NCI-H2171 (cell line): ENCODE measurements at regions not wholly inside any gene's neighbourhood (a gene's known extent, or its start where the extent isn't known, plus 50 kb on each side); places are given as distances from the start of the nearest gene placed in this dataset.

Experiments used
- DNase-seq: peaks from one replicate; lab custom pipeline; 2025; lab: John Stamatoyannopoulos, UW

GRCh38 chr2:111652038-111652437, 232.0 kb downstream of the ANAPC1 start:
- no peak for DNase-seq

- no peak for DNase-seq
Observed at GRCh38 chr2:111652681-111653080, 231.3 kb downstream of the ANAPC1 start.

- DNase-seq: no peak
Observed at GRCh38 chr2:111653103-111653624, 230.8 kb downstream of the ANAPC1 start.

GRCh38 chr2:111653913-111654312, 230.1 kb downstream of the ANAPC1 start:
- DNase-seq: no peak

DNA sequence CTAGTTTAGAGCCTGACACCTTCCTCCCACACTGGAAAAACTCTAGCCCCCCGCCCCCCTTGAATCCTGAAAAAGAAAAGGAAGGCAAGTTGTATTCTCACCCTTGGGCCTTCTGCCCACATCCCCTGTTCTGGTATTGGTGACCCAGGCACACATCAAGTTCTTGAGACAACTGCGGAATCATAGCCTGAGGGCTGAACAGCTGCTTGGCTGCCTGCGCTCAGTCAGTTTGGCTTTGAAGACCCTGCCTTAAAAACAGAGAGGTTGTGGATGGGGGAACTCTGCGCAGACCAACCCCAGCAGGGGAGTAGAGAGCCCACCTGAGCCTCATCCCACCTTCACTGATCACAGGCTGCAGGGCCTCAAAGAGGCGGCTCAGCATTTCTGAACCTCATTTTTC, 229.2 kb downstream of the ANAPC1 start:
- DNase-seq: no peak

DNA sequence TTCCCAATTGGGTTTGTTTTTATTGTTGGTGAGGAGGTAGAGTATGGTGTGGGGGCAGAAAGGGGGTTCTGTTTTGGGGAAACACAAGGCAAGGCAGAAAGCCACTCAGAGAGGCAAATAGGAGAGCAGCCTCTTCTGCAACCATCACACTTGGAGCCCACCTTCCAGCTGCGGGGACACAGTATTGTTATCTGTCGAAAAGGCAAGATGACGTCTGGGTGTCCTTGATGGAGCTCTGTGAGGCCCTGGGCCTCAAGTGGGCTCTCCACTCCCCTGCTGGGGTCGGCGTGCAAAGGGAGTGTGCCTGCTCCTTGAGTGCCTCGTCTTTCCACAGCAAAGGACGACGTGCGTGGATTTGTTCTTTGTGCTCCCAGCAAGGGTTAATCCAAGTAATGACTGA, 227.6 kb downstream of the ANAPC1 start:
- DNase-seq: no peak

- DNase-seq: no peak
Observed at GRCh38 chr2:111656894-111657293, 227.1 kb downstream of the ANAPC1 start.

DNA sequence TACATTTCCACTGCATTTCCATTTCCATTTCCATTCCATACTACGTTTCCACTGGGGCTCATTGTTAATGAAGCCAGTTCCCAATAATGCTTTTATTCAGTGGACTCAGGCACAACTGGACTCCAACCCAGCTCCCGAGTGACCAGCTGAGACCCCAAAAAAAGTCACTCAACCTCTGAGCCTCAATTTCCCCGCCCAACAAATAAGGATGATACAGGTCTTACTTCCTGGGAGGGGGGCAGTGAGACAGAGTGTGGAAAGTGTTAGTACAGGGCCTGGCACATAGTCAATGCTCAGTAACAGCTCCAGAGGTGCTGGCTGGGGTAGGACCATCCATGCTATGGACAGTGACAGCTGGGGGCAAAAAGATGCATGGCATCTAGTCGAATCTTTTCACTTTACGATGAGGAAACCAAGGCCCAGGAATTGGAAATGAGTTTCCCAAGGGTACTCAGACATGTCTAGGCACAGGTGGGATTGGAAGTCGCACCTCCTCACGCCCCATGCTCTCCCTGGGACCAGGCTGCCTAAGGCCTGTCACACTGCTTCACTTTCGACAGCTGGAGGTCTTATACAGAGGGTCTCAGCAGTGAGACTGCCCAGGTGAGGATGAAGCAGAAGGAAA, 226.5 kb downstream of the ANAPC1 start:
- no peak for DNase-seq

DNA sequence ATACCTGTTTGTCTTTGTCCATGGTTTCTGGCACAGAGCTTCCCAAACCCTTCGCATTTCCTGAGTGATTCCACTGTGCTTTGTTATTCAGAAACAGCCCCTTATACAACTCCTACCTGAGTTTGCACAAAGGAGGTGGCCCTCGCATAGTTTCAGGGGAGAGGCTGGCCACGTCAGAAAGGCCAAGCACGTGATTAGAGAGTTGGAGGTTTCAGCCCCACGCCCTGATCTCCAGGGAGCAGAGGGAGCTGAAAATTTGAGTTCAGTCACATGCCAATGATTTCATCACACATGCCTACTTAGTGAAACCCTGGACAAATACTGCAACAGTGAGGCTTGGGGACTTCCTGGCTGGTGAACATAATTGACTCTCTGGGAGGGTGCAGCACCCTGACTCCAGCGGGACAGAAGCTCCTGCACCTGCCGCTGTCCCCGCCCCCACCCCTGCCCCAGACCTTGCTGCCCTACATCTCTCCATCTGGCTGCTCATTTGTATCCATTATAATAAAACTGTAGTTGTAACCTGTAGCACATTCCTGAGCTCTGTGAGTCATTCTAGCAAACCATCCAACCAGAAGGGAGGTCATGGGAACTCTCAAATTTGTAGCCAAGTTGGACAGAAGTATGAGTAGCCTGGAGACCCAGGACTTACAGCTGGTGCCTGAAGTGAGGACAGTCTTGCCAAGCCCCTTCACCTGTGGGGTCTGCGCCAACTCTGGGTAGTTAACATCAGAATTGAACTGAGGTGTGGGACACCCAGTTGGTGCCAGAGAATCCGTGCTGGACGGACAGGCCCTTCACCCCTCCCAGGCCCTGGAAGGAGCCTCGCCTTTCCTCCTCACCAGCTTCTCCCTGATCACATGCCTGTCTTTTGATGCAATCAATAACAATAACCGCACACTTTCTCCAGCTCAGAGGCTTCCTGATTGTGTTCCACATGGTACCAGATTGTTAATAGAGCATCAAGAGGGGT, 224.3 kb downstream of the ANAPC1 start:
- no peak for DNase-seq

DNA sequence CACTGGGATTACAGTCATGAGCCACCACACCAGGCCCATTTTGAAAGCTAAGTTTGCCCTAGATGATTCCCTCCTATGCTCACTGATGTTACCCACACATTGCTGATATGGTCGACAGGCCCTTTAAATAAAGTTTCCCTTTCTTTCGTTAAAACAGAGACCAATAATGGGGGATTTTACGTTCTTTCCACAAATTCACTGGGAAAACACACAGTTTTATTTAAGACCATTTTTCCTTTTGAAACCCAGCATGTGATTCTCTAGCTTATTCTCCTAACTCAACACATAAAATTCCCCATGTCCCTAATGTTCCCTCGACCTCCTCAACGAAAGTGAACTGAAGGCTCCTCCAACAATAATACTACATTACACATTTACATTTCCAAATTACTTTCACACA, 223.2 kb downstream of the ANAPC1 start:
- DNase-seq: no peak

DNA sequence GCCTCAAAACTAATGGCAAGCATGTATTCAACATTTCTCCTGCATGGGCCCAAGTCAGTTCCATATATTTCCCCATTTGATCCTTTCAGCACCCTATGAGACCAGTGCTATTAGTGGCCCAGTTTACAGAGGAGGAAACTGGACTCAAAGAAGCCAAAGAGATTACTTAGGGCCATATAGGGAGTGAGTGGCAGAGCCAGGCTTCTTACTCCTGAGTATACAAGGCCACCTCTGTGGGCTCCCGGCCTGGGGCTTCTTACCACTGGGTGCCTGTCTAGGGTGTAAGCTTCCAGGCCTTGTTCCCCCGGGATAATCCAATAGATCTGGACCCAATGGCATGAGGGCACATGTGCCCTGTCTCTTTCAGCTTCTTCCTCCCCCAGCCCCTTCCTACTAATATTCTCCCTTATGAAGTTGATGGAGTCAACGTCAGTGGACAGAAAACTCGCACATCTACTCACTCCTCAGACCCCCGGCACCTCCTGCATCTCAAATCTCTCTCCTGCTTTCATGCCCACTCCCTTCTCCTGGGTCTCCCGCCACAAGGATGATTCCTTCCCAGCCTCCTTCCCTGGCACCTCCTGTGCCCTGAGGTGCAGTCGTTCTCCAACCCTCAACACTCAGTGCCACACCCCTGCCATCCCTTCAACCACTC, 222.6 kb downstream of the ANAPC1 start:
- no peak for DNase-seq

DNA sequence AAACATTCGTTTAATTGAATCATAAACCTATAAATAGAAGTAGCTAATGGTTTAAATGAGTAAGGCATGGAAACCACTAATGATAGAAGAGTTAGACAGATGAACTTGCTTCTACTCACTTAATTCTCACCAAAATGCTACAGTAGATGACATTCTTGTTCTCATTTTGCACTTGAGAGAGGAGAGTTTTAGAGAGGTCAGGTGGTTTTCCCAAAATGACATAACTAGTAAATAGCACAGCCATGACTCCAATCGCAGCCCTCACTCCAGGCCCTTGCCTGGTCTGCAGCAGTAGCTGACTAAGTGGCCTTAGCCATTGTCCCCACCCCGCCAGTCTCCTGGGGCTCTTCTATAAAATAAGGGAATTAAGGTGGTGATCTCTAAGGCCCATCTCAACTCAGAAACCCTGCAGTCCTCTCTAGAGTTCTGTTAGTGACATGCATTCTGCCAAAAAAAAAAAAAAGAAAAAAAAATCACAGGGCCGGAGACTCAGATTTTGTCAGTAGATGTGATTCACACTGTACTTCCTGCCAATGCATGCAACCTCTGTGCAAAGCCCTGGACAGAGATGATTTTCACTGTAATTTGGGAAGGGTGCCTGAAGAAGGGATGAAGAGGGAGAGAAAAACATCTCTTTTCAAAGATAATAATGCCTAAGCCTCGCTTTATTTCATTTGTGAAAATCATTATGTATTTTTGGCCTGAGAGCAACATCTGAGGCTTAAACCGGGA, 221.8 kb downstream of the ANAPC1 start:
- no peak for DNase-seq

DNA sequence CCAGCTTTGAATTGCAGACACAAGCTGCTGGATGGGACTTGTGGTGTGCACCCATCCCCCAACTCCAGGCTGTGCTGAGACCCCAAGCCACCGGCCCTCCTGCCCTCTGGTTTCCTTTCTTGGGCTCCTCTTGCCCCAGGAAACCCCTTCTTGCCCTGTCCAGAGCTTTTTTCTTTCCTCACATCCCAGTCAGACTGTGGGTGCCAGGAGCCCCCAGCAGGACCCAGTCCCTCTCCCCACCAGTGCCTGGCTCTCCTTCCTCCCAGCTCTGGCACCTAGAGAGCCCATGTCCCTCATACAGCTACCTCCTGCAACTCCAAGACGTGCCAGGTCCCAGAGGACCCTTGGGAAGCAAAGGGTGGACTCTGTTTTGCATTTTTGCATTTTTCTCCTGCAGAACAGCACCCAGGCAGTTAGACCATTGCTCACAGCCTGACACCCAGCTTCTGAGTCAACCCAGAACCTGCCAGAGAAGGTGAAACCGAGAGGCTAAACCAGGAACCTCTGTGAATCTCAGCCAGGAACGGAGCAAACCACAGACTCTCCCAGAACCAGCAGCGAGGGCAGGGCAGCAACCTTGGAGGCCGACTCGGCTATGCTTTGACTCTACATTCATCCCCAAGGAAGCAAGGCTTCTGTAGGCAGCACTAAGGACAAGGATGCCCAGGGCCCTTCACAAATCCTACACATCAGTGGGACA, 221.1 kb downstream of the ANAPC1 start:
- no peak for DNase-seq

DNA sequence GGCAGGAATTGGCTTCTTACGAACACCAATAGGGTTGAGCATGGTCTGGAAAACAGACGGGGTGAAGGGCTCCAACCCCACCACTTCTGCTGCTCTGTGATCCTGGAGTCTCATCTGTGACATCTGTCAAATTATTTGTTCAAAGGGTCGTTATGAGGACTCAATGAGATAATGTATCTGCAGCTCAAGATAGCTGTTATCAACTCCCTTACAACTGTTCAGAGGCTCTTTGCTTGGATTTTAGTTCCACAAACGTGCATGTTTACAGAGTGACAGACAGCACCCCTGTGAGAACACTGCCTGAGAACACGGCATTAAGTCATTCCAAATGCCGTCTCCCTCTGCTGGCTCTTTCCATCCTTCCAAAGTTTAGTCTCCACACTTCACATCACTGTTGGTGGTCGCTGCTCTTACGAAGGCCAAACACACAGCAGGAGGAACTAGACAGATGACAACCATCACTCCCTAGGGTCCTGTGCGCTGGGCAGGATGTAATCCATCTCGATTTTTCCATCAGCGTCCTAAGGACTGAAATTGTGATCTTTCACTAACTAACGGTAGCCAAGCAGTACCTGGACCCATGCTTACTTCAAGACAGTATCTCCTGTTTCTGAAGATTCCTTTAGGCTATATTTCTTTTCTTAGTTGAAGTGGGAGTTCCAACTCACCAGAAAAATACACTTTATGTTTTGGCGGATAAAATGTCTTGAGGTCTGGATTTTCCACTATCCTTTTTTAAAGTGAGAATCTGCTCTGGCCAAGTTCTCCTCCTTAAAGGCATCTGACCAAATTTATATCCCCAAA, 220.3 kb downstream of the ANAPC1 start:
- DNase-seq: no peak

DNA sequence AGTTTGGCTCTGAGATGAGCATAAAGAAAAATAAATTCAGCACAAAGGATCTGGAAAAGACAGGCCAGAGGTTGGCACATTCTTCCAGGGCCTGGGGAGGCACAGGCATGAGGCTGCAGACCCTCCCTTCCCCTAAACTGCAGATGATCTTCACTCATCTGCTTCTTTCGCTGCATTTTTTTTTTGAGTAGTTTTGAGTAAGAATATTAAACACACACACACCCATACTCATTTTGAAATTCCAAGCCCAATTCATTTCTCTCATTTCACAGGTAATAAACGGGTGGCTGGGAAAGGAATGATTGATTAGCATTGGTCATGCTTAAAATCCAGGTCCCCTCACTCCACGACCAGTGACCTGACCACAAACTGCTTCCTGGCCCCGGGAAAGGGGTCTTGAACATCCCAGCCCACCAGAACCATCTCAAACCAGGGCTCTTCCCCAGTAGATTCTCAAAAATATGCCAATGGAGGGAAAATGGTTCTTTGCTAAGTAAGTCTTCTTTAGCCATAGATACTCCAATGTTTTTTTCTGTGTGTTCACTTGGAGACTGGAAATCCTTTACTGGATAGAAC, 219.6 kb downstream of the ANAPC1 start:
- no peak for DNase-seq

DNA sequence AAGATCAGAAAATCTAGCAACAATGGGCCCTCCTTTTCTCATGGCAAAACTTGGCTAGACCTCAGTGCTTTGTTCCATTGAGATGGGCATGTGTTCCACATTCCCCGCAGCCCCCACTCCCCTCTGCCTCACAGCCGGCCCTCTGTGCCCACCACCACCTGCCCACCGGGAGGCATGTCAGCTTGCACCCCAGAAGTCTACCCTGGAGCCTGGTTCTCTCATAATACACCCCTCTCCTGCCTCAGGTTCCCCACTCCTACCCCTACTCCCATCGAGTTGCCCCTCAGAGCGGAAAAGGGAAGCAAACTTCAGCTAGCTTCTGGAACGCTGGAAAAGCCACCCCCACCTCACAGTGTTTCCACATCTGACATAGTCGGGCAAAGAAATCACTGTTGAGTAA, 219.0 kb downstream of the ANAPC1 start:
- DNase-seq: no peak

DNA sequence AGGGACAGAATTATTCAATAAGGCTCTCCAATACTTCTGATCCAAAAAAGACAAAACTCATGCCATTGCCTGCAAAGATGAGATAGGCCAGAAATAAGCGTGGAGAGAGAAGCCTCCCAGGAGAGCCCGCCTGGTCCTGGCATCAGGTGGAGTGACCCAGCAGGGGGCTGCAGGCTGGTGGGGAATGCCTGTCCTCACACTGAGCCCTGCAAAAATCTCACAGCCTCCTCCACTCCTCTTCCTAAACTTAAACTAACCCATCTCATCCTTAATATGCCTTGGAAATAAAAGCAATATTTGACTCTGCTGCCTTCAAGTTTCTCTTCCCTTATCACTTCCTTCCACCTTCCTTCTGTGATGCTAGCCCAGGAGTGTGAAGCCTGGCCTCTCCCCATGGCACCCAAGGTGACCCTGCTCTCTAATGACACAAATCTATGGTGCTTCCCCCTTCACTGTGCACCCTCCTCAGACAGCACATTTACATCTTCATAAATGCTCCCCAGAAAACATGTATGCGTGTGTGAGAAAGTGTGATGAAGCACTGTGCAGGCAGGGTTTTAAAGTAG, 218.4 kb downstream of the ANAPC1 start:
- DNase-seq: no peak

- DNase-seq: no peak
Observed at GRCh38 chr2:111666160-111666559, 217.8 kb downstream of the ANAPC1 start.

DNA sequence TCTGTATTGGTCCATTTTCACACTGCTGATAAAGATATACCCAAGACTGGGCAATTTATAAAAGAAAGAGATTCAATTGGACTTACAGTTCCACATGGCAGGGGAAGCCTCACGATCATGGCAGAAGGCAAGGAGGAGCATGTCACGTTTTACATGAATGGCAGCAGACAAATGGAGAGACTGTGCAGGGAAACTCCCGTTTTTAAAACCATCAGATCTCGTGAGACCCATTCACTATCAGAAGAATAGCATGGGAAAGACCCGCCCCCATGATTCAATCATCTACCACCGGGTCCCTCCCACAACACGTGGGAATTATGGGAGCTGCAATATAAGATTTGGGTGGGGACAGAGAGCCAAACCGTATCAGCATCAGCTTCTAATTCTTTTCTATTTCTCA, 217.0 kb downstream of the ANAPC1 start:
- no peak for DNase-seq
